GM21526 (cell line): ENCODE measurements at regions not wholly inside any gene's neighbourhood (a gene's known extent, or its start where the extent isn't known, plus 50 kb on each side); places are given as distances from the start of the nearest gene placed in this dataset.

Experiments used
- ATAC-seq: cut with Tn5 transposase; IDR thresholded peaks from one replicate; pipeline ENCODE4 v1.9.1; 2021; ENCODE audit warnings: moderate library complexity; ENCODE audit not compliant: unreplicated experiment, low FRiP score

GRCh38 chr18:54023471-54023870 lies 201.0 kb downstream of the MBD2 start:
- no peak for ATAC-seq

GRCh38 chr18:54020966-54021365 lies 203.5 kb downstream of the MBD2 start:
- ATAC-seq = no peak

GRCh38 chr18:54020156-54020745 lies 204.2 kb downstream of the MBD2 start:
- no peak for ATAC-seq

- no peak for ATAC-seq
Observed at GRCh38 chr18:54019641-54020040, 204.8 kb downstream of the MBD2 start.

GRCh38 chr18:54013452-54013851 lies 211.0 kb downstream of the MBD2 start:
- ATAC-seq = no peak

- no peak for ATAC-seq
Observed at GRCh38 chr18:54004828-54005227, 219.6 kb downstream of the MBD2 start.

- no peak for ATAC-seq
Observed at GRCh38 chr18:54003195-54003594, 221.3 kb downstream of the MBD2 start.

- ATAC-seq = no peak
Observed at GRCh38 chr18:53997064-53997463, 227.4 kb downstream of the MBD2 start.

- ATAC-seq = no peak
Observed at GRCh38 chr18:53994016-53994415, 230.5 kb downstream of the MBD2 start.

GRCh38 chr18:53991805-53992204 lies 232.7 kb downstream of the MBD2 start:
- no peak for ATAC-seq

- ATAC-seq = no peak
Observed at GRCh38 chr18:53991202-53991601, 233.3 kb downstream of the MBD2 start.

GRCh38 chr18:53990485-53990884 lies 234.0 kb downstream of the MBD2 start:
- no peak for ATAC-seq

- ATAC-seq = no peak
Observed at GRCh38 chr18:53984021-53984420, 240.4 kb downstream of the MBD2 start.

- no peak for ATAC-seq
Observed at GRCh38 chr18:53971331-53971730, 253.1 kb downstream of the MBD2 start.

- ATAC-seq = no peak
Observed at GRCh38 chr18:53952700-53953099, 271.8 kb downstream of the MBD2 start.

GRCh38 chr18:53950545-53950944 lies 273.9 kb downstream of the MBD2 start:
- no peak for ATAC-seq

GRCh38 chr18:53948991-53949390 lies 275.5 kb downstream of the MBD2 start:
- no peak for ATAC-seq

- no peak for ATAC-seq
Observed at GRCh38 chr18:53947092-53947640, 277.3 kb downstream of the MBD2 start.

- no peak for ATAC-seq
Observed at GRCh38 chr18:53946594-53946993, 277.9 kb downstream of the MBD2 start.

GRCh38 chr18:53944721-53945120 lies 279.7 kb downstream of the MBD2 start:
- ATAC-seq = no peak

GRCh38 chr18:53943326-53943860 lies 281.1 kb downstream of the MBD2 start:
- ATAC-seq = no peak

GRCh38 chr18:53941601-53942338 lies 282.7 kb downstream of the MBD2 start:
- no peak for ATAC-seq
